Loucy (cell line): ENCODE measurements at regions not wholly inside any gene's neighbourhood (a gene's known extent, or its start where the extent isn't known, plus 50 kb on each side); places are given as distances from the start of the nearest gene placed in this dataset.

ENCODE experiments used
- H2AFZ ChIP-seq: fragments of 200-600 bp; sonication (generic); 2 replicates; pipeline ENCODE4 v1.6.0; 2016; ENCODE audit warnings: antibody characterized with exemption, mild to moderate bottlenecking, low read length, moderate library complexity
- H3F3A ChIP-seq: fragments of 200-600 bp; 2 replicates; pipeline ENCODE4 v1.6.0; 2016; ENCODE audit warnings: antibody characterized with exemption, low read depth, mild to moderate bottlenecking
- H3K27me3 ChIP-seq: fragments of 200-600 bp; sonication (generic); 2 replicates; pipeline ENCODE4 v1.6.1; 2014; ENCODE audit warnings: low read length, mild to moderate bottlenecking; ENCODE audit not compliant: insufficient read depth, poor library complexity, severe bottlenecking
- H3K36me3 ChIP-seq: fragments of 200-600 bp; sonication (generic); 2 replicates; pipeline ENCODE4 v1.6.1; 2016; ENCODE audit warnings: low read length; ENCODE audit not compliant: insufficient read depth
- H3K4me1 ChIP-seq: fragments of 200-600 bp; sonication (generic); 2 replicates; pipeline ENCODE4 v1.5.1; 2014; ENCODE audit warnings: low read length, mild to moderate bottlenecking; ENCODE audit not compliant: insufficient read depth, poor library complexity, severe bottlenecking
- H3K4me2 ChIP-seq: fragments of 200-600 bp; sonication (generic); 2 replicates; pipeline ENCODE4 v1.6.0; 2014; ENCODE audit warnings: antibody characterized with exemption, low read length, low read depth, mild to moderate bottlenecking; ENCODE audit not compliant: poor library complexity, severe bottlenecking
- H3K4me3 ChIP-seq: fragments of 200-600 bp; sonication (generic); 2 replicates; pipeline ENCODE4 v1.5.1; 2014; ENCODE audit warnings: low read length, mild to moderate bottlenecking, mixed read lengths; ENCODE audit not compliant: poor library complexity, severe bottlenecking
- H3K79me2 ChIP-seq: fragments of 200-600 bp; sonication (generic); 2 replicates; pipeline ENCODE4 v1.6.1; 2014; ENCODE audit warnings: low read length; ENCODE audit not compliant: insufficient read depth
- H3K9ac ChIP-seq: fragments of 200-600 bp; sonication (generic); 2 replicates; pipeline ENCODE4 v1.6.0; 2014; ENCODE audit warnings: mild to moderate bottlenecking, low read depth, low read length, moderate library complexity; ENCODE audit not compliant: poor library complexity, severe bottlenecking
- H3K9me2 ChIP-seq: fragments of 200-600 bp; sonication (generic); replicated peaks from 2 replicates; pipeline ENCODE4 v1.6.1; 2016; ENCODE audit warnings: low read depth, low read length, mixed read lengths
- H3K9me3 ChIP-seq: fragments of 200-600 bp; sonication (generic); 2 replicates; pipeline ENCODE4 v1.6.1; 2014; ENCODE audit warnings: mild to moderate bottlenecking, antibody characterized with exemption, low read length, low read depth; ENCODE audit not compliant: insufficient read depth
- H4K20me1 ChIP-seq: fragments of 200-600 bp; sonication (generic); 2 replicates; pipeline ENCODE4 v1.6.0; 2014; ENCODE audit warnings: antibody characterized with exemption, low read length, mild to moderate bottlenecking; ENCODE audit not compliant: insufficient read depth, poor library complexity, severe bottlenecking
- EZH2phosphoT487 ChIP-seq: fragments of 200-600 bp; IDR thresholded peaks from 2 replicates; pipeline ENCODE4 v1.6.1; 2018; ENCODE audit warnings: antibody characterized with exemption, mild to moderate bottlenecking, moderate library complexity, borderline replicate concordance
- TF ChIP-seq, protein P1 (sequence below): fragments of 200-600 bp; sonication (generic); conservative IDR thresholded peaks from 2 replicates; pipeline ENCODE4 v1.5.1; 2014; ENCODE audit warnings: mild to moderate bottlenecking, antibody characterized with exemption, low read length

DNA sequence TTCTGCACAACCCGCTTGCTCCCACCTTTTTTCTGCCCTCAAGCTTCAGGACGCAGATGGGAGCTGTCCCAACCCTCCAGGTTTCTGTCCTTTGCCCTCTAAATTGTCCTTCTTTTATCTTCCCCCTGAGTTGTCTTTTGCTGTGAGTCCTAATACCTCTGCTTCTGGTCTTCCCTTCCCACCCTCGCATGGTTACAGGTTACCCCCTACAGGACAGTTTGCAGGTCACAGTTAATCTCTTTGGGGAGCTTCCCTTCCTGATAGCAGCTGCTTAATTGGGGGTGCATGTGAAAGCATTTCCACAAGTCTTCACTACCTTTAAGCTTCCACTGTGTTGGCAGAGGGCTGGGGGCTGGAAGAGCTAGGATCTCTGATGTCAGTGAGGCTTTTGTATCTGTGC, 121.5 kb upstream of the CXCL12 start:
- Histone ChIP-seq H4K20me1 (no peaks in the 10 kb centered on the region), H3K9ac (no peak overlapping the region), H3K4me1 (no peaks in the 10 kb centered on the region), H3K36me3 (no peaks in the 10 kb centered on the region), H2AFZ (no peak overlapping the region), H3K27me3 (no peaks in the 10 kb centered on the region), H3F3A (no peaks in the 10 kb centered on the region), H3K79me2 (no peaks in the 10 kb centered on the region), H3K4me3 (no peak overlapping the region), H3K4me2 (no peak overlapping the region), H3K9me2 (no peaks in the 10 kb centered on the region), H3K9me3 (0 out of 2 replicates have a peak, but pooled peaks cover 3% of the 10 kb centered on the region)
- TF ChIP-seq, protein P1, sequence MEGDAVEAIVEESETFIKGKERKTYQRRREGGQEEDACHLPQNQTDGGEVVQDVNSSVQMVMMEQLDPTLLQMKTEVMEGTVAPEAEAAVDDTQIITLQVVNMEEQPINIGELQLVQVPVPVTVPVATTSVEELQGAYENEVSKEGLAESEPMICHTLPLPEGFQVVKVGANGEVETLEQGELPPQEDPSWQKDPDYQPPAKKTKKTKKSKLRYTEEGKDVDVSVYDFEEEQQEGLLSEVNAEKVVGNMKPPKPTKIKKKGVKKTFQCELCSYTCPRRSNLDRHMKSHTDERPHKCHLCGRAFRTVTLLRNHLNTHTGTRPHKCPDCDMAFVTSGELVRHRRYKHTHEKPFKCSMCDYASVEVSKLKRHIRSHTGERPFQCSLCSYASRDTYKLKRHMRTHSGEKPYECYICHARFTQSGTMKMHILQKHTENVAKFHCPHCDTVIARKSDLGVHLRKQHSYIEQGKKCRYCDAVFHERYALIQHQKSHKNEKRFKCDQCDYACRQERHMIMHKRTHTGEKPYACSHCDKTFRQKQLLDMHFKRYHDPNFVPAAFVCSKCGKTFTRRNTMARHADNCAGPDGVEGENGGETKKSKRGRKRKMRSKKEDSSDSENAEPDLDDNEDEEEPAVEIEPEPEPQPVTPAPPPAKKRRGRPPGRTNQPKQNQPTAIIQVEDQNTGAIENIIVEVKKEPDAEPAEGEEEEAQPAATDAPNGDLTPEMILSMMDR, result no peak
- TF ChIP-seq EZH2phosphoT487, result no peak

DNA sequence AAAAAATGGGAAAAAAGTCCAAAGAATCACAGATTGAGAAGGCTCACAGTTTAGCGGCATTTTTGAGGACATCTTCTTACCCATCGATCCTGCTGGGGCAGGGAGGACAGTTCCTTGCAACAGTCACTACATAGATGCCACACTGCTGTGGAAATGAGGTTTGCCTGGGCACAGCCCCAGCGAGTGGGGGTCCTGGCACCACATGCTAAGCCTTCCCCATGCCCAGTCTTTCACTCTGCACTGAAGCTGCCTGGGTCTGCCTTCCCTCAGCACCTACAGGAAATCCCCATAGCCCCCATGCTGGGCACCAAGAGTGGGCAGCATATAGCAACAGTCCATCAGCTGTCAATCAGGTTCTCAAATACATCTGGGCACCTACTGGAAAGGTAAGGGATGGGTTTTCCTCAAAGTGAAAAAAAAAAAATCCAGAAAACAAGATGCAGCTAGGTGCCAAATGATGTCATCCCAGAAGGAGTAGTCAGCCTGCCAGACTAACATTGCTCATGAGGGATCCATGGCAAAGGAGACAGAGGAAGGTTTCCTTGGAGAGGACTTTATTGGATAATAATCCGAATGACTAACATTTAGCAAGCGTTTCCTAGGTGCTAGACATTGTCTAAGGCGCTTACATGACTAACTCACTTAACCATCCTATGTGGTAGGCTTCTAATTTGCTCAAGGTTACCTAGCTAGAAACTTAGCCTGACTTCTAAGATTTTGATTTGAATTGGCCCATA, 125.7 kb upstream of the CXCL12 start:
- Histone ChIP-seq H3K27me3 (no peaks in the 10 kb centered on the region), H3K9ac (no peak overlapping the region), H3K79me2 (no peaks in the 10 kb centered on the region), H3K4me1 (no peaks in the 10 kb centered on the region), H3K9me3 (no peaks in the 10 kb centered on the region), H3K9me2 (no peaks in the 10 kb centered on the region), H3K36me3 (no peaks in the 10 kb centered on the region), H2AFZ (no peak overlapping the region), H3F3A (no peaks in the 10 kb centered on the region), H3K4me3 (no peak overlapping the region), H3K4me2 (no peak overlapping the region), H4K20me1 (no peaks in the 10 kb centered on the region)
- TF ChIP-seq, protein P1, result no peak
- no peak for TF ChIP-seq EZH2phosphoT487

DNA sequence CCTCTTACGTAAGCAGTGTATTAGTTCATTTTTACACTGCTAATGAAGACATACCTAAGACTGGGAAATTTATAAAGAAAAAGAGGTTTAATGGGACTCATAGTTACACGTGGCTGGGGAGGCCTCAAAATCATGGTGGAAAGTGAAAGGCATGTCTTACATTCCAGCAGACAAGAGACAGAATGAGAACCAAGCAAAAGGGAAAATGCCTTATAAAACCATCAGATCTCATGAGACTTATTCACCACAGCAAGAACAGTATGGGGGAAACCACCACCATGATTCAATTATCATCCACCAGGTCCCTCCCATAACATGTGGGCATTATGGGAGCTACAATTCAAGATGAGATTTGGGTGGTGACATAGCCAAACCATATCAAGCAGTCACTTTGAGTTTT, 126.3 kb upstream of the CXCL12 start:
- Histone ChIP-seq H4K20me1 (no peaks in the 10 kb centered on the region), H3K4me1 (no peaks in the 10 kb centered on the region), H2AFZ (no peak overlapping the region), H3K9me2 (no peaks in the 10 kb centered on the region), H3K27me3 (no peaks in the 10 kb centered on the region), H3K4me3 (no peak overlapping the region), H3F3A (no peaks in the 10 kb centered on the region), H3K36me3 (no peaks in the 10 kb centered on the region), H3K79me2 (no peaks in the 10 kb centered on the region), H3K9ac (no peak overlapping the region), H3K9me3 (no peaks in the 10 kb centered on the region), H3K4me2 (no peak overlapping the region)
- TF ChIP-seq, protein P1, result no peak
- no peak for TF ChIP-seq EZH2phosphoT487
